Pancreas (tissue), 10 donors: ENCODE measurements at regions not wholly inside any gene's neighbourhood (a gene's known extent, or its start where the extent isn't known, plus 50 kb on each side); places are given as distances from the start of the nearest gene placed in this dataset.
"Not testable (repeated sequence)": the region's sequence is repeated elsewhere in the genome, so short reads cannot be mapped to it uniquely, and the experiment has no call there.

Experiments
- ATAC-seq, 4 donors: fragments of 200-7000 bp; cut with Tn5 transposase; one replicate each; pipeline versions ENCODE4 v1.8.0 to v1.9.1; 2020; ENCODE audit warnings: mild to moderate bottlenecking in 4 of 4, moderate library complexity in 4 of 4
- DNase-seq, 6 donors: peaks; one replicate each; pipeline ENCODE4 v3.0.0-alpha.2; 2020
- FAIRE-seq: peaks from 2 replicates; lab custom pipeline; 2012; peaks lifted over from hg19 to GRCh38; lab: Jason Lieb, UNC
- H3K27ac ChIP-seq, 4 donors: fragments of 200-600 bp; sonication (generic); 1 replicate in 3 of 4; 2 replicates in 1 of 4; pipeline versions ENCODE4 v1.5.0 to v1.8.0; 2020
- H3K27me3 ChIP-seq, 4 donors: fragments of 200-600 bp; one replicate each; pipeline ENCODE4 v1.8.0; 2021
- H3K36me3 ChIP-seq, 3 donors: fragments of 200-600 bp; sonication (generic) in 1 of 3; one replicate each; pipeline versions ENCODE4 v1.5.0 to v1.8.0; 2020 to 2021
- H3K4me1 ChIP-seq, 3 donors: fragments of 200-600 bp; one replicate each; pipeline ENCODE4 v1.8.0; 2021
- H3K4me3 ChIP-seq, 4 donors: fragments of 200-600 bp; sonication (generic) in 2 of 4; one replicate each; pipeline versions ENCODE4 v1.5.0 to v1.8.0; 2020 to 2021
- H3K9me3 ChIP-seq, 4 donors: fragments of 200-600 bp; one replicate each; pipeline ENCODE4 v1.8.0; 2021
- WGBS, 2 donors: extraction: QIAGEN DNeasy Blood & Tissue Kit; methylation state at CpG; one replicate each; pipeline ENCODE4 v1.1.7; 2013; 5-methylcytosine and 5-hydroxymethylcytosine counted together
- intact Hi-C, 3 donors: fragments of 100-400 bp; cut with DNase I; formaldehyde crosslinking; loops; one replicate each; pipeline versions ENCODE4 v1.11.1 to v1.14.2; 2022
- TF ChIP-seq, protein P1 (sequence below), 4 donors: fragments of 200-600 bp; sonication (generic) in 3 of 4; IDR thresholded peaks; one replicate each; pipeline versions ENCODE4 v1.5.0 to v1.8.0; 2021; ENCODE audit warnings: antibody characterized with exemption in 4 of 4
- donor health status: healthy with polysubstance abuse.
- donor health status: DM: no; HTN: no; CAD: no; lungs with moderate emphysema.
- donor health status: DM: no; HTN: no; CAD: no.
- donor health status: control.
- donor health status: control.
- donor health status: Bipolar disorder and iron deficiency.
- donor health status: DM: yes; HTN: yes; CAD: no.
- donor health status: DM: no; HTN: no; CAD: no.
- donor health status: DM: no; HTN: no; CAD: no.
- donor health status: DM: yes; HTN: yes; CAD: no.

DNA sequence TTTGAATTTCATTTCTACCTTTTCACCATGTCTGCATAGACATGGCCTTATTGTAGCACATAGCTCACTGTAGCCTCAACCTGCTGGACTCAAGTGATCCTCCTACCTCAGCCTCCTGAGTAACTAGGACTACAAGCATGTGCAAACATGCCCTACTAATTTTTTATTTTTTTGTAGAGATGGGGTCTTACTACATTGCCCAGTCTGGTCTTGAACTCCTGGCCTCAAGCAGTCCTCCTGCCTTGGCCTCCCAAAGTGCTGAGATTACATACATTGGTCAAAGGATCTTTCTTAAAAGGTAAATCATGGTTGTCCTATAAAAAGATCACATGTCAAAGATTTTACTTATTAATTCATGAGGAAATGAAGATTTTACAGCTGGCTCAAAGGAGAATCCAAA lies 57.2 kb upstream of the GOLGA8B start:
- DNase-seq: no peak
- no peak overlapping the region for H3K4me3 ChIP-seq
- no peak overlapping the region for H3K27ac ChIP-seq
- H3K4me1 ChIP-seq: no peaks in the 10 kb centered on the region
- ATAC-seq: no peak
- H3K9me3 ChIP-seq: no peaks in the 10 kb centered on the region
- H3K27me3 ChIP-seq: no peaks in the 10 kb centered on the region
- H3K36me3 ChIP-seq: no peaks in the 10 kb centered on the region
- intact Hi-C loops: no loop called here
- TF ChIP-seq, protein P1, sequence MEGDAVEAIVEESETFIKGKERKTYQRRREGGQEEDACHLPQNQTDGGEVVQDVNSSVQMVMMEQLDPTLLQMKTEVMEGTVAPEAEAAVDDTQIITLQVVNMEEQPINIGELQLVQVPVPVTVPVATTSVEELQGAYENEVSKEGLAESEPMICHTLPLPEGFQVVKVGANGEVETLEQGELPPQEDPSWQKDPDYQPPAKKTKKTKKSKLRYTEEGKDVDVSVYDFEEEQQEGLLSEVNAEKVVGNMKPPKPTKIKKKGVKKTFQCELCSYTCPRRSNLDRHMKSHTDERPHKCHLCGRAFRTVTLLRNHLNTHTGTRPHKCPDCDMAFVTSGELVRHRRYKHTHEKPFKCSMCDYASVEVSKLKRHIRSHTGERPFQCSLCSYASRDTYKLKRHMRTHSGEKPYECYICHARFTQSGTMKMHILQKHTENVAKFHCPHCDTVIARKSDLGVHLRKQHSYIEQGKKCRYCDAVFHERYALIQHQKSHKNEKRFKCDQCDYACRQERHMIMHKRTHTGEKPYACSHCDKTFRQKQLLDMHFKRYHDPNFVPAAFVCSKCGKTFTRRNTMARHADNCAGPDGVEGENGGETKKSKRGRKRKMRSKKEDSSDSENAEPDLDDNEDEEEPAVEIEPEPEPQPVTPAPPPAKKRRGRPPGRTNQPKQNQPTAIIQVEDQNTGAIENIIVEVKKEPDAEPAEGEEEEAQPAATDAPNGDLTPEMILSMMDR (IDR thresholded peaks at IDR 0.05): no peak
- FAIRE-seq: no peak

DNA sequence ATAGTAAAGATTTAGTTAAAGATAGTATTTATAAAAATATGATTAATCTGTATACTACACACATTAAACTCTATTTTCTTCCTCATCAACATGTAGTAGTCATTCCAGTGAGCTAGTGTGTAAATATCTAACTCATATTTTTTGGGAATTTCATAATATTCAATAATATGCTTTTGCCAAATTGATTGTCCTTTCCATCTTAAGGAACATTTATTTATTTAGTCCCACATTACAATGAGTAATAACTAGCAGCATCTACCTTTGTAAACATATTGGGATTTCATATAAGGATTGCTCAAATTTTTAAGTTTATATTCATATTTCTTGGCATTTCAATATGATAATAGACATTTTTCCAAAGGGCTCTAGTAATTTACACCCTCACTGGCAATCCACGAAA lies 53.9 kb upstream of the GOLGA8B start:
- Histone ChIP-seq H3K27ac (no peak overlapping the region), H3K27me3 (no peaks in the 10 kb centered on the region), H3K9me3 (no peaks in the 10 kb centered on the region), H3K4me3 (no peak overlapping the region), H3K36me3 (no peaks in the 10 kb centered on the region), H3K4me1 (no peaks in the 10 kb centered on the region)
- TF ChIP-seq, protein P1 (IDR thresholded peaks at IDR 0.05): no peak
- intact Hi-C loops: no loop called here
- no peak for FAIRE-seq
- ATAC-seq: no peak
- WGBS, 2 donors: 95% methylated on average over 1 of the region's 1 CpG
- no peak for DNase-seq

DNA sequence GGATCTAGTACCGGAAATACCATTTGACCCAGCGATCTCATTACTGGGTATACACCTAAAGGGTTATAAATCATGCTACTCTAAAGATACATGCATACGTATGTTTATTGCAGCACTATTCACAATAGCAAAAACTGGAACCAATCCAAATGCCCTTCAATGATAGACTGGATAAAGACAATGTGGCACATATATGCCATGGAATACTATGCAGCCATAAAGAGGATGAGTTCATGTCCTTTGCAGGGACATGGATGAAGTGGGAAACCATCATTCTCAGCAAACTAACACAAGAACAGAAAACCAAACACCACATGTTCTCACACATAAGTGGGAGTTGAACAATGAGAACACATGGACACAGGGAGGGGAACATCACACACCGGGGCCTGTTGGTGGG lies 50.2 kb upstream of the GOLGA8B start:
- H3K27ac ChIP-seq, FAIRE-seq, H3K4me1 ChIP-seq, H3K4me3 ChIP-seq, intact Hi-C loops, ATAC-seq, H3K36me3 ChIP-seq, H3K9me3 ChIP-seq, H3K27me3 ChIP-seq, DNase-seq: not testable (repeated sequence)
- 84 to 89% methylated on average over 4 of the region's 4 CpGs for WGBS, 2 donors
